HL-60/S4 treated with retinoic acid at 250 ng/mL for 4 days and 3 days (cell line): ENCODE measurements at regions not wholly inside any gene's neighbourhood (a gene's known extent, or its start where the extent isn't known, plus 50 kb on each side); places are given as distances from the start of the nearest gene placed in this dataset.
"Not testable (repeated sequence)": the region's sequence is repeated elsewhere in the genome, so short reads cannot be mapped to it uniquely, and the experiment has no call there.

Experiments
- in situ Hi-C: fragments of 300-500 bp; cut with MboI; formaldehyde crosslinking; loops from 2 replicates; pipeline ENCODE4 v1.7.0; 2022; ENCODE audit warnings: low sequenced_read_pairs

- in situ Hi-C loops: no loop called here
These were observed 178.4 kb downstream of the PSMG1 start for GRCh38 chr21:39004634-39005501.

DNA sequence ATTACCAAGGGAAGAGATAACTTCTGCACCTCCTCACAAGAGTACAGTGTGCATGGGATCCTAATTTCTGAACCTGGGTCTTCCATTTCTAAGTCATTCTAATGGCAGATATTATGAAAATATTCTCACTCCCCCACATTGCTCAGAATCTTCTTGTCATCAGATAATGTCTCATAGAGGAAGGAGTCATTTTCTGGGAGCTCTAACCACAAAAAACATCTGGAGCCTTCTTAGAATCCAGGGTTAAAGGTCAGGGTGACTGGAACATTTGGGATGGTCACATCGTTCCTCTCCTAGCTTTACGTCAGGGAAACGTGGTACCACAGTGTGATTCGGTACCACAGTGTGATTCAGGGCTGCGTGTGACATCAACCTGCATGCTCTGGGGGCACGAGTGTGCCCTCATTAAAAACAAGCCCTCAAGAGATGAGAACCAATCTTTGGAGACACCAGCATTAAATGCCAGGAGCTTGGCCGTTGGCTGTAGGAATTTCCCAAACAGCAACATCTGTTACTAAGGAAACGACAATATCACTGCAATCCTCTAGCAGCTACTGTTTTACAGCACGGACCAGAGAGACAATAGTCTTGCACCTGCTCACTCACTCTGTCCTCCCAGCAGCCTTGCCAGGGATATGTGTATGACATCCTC lies 179.1 kb downstream of the PSMG1 start:
- in situ Hi-C loops: no loop called here

- in situ Hi-C loops: no loop called here
These were observed 181.9 kb downstream of the PSMG1 start for GRCh38 chr21:39001341-39001740.

DNA sequence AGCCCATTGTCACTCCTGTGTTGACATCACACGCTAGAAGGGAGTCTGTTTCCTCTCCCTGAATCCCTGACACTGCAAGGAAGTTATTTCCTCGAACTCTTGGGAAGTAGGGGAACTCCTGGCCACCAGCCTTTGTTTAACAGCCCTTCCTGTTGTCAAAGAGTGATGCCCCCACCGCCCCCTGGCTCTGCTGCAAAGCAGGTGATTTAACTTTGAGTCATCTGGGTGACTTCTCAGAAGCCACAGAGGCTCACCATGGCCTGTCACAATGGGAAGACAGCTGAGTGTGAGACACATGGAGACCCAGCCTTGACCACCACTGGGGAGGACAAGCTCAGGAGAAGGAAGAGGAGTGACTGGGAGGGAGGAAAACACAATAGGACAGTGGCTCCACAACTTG lies 182.8 kb downstream of the PSMG1 start:
- in situ Hi-C loops: no loop called here

DNA sequence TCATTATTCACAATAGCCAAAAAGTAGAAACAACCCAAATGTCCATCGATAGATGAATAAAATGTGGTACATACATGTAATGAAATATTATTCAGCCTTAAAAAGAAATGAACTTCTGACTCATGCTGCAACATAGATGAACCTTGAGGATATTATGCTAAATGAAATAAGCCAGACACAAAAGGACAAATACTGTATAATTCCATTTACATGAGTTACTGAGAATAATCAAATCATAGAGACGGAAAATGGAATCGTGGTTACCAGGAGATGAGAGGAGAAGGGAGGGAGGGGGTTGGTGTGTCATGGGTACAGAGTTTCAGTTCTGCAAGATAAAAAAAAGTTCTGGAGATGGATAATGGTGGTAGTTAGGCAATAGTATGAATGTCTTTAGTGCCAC lies 184.1 kb downstream of the PSMG1 start:
- in situ Hi-C loops: no loop called here

DNA sequence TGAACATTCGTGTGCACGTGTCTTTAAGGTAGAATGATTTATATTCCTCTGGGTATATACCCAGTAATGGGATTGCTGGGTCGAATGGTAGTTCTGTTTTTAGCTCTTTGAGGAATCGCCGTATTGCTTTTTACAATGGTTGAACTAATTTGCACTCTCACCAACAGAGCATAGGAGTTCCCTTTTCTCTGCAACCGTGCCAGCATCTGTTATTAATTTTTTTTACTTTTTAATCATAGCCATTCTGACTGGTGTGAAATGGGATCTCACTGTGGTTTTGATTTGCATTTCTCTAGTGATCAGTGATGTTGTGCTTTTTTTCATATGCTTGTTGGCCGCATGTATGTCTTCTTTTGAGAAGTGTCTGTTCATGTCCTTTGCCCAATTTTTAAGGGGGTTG lies 185.0 kb downstream of the PSMG1 start:
- in situ Hi-C loops: not testable (repeated sequence)

DNA sequence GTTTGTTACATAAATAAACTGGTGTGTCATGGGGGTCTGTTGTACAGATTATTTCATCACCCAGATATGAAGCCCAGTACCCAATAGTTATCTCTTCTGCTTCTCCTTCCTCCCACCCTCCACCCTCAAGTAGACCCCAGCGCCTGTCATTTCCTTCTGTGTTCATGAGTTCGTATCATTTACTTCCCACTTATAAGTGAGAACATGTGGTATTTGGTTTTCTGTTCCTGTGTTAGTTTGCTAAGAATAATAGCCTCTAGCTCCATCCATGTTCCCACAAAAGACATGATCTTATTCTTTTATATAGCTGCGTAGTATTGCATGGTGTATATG lies 185.4 kb downstream of the PSMG1 start:
- in situ Hi-C loops: not testable (repeated sequence)

- in situ Hi-C loops: no loop called here
These were observed 186.0 kb downstream of the PSMG1 start for GRCh38 chr21:38997051-38997842.

GRCh38 chr21:38996355-38996754 lies 186.9 kb downstream of the PSMG1 start:
- in situ Hi-C loops: no loop called here

DNA sequence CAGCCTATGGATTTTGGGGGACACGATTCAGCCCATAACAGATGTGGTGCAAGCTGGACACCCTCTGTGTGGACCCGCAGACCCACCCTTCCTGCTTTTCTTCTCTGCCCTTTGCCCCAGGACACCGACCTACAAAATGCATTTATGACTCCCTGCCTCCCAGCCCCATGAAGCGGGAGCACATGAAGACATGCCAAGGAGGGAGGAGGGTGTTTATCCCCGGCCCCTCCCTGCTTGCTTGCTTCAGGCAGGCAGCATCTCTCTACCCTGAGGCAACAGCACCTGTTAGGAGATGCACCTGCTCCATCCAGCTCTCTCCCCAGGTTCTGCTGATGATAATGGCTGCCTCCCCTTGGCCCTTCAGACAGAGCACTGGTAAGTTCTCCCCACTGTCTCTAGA lies 187.5 kb downstream of the PSMG1 start:
- in situ Hi-C loops: no loop called here

DNA sequence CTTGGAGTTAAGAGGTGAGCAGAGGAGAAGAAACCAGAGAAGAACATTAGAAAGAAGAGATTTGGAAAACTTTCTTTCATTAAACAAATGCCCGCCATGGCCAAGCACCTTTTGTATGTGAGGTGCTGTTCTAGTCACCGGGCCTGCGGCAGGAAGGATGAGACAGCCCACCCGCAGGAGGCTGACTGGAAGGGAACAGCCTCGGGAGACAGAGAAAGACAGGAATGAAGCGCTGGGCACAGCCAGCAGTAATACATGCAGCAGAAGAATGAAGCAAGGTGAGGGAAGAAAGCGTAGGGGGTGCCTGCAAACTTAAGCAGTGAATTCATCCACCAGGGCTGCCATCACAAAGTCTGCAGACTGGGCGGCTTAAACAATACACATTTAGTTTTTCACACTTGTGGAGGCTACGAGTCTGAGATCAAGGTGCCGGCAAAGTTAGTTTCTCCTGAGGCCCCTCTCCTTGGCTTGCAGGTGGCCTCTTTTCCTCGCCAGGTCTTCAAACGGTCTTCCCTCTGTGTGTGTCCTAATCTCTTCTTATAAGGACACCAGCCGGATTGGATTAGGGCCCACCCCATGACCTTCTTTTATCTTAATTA lies 188.1 kb downstream of the PSMG1 start:
- in situ Hi-C loops: no loop called here

DNA sequence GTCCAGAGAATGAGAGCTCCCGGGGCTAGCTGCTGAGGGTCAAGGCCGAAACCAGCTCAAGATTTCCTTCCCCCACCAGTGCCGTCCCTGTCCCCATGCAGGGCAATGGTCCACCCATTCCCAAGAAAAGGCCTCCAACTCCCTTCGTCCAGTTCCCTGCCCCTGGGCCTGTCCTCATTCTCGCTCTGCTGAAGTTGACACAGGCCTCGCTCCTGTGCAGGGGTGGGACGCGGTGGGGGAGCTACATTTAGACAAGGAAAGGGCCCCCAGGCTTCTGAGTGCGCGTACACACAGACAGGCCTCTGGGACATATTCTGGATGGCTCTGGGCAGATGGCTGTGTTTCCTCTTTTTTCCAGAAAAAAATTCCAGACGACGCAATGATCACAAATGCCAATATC lies 188.3 kb downstream of the ETS2 start:
- in situ Hi-C loops: no loop called here

- in situ Hi-C loops: no loop called here
These were observed 187.8 kb downstream of the ETS2 start for GRCh38 chr21:38993561-38993960.

- in situ Hi-C loops: no loop called here
These were observed 187.0 kb downstream of the ETS2 start for GRCh38 chr21:38992737-38993136.

GRCh38 chr21:38990424-38990794 lies 184.7 kb downstream of the ETS2 start:
- in situ Hi-C loops: no loop called here

DNA sequence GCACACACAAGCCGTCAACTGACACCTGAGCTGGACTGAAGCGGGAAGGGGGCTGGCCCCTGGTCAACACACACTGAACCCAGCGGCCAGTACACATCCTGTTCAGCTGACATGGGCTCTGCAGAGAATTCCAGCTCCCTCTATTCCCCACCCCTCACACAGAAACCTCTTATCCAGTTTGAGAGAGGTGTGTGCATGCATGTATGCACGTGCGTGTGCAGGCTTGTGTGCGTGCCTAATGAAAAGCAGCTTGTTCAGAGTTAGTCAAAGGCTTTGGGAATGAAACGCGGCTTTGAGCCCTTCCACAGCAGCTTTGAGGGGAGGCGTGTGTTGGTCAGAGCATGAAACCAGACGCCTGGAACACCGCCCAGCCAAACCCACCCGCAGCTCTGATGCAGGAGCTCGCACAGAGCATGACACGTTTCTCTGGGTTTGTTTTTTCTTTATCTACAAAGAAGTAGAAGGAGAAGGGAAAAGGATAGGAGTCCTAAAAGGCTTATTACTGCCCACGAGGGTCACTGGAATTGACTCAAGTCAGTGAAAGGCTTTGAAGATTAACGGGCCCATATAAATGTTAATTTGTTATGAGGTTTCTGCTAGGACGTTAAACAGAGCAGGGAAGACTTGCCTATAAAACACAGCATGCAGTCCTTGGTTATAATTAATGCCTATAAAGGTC lies 184.2 kb downstream of the ETS2 start:
- in situ Hi-C loops: no loop called here

DNA sequence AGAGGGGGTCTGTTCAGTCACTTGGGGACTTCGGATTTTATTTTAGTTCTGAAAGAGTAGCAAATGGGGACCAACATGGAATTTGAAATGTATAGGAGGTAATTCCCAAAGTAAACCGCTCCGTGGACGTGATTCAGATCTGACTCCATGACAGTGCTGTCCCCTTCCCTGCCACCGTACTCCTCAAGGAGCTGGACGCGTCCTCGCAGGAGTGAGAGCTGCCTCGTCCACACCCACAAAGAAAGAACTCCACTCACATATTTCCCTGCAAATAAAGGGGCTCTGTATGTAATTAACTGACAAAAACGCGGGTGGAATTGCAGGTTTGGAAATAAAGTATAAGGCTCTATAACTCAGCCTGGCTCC lies 183.6 kb downstream of the ETS2 start:
- in situ Hi-C loops: no loop called here

DNA sequence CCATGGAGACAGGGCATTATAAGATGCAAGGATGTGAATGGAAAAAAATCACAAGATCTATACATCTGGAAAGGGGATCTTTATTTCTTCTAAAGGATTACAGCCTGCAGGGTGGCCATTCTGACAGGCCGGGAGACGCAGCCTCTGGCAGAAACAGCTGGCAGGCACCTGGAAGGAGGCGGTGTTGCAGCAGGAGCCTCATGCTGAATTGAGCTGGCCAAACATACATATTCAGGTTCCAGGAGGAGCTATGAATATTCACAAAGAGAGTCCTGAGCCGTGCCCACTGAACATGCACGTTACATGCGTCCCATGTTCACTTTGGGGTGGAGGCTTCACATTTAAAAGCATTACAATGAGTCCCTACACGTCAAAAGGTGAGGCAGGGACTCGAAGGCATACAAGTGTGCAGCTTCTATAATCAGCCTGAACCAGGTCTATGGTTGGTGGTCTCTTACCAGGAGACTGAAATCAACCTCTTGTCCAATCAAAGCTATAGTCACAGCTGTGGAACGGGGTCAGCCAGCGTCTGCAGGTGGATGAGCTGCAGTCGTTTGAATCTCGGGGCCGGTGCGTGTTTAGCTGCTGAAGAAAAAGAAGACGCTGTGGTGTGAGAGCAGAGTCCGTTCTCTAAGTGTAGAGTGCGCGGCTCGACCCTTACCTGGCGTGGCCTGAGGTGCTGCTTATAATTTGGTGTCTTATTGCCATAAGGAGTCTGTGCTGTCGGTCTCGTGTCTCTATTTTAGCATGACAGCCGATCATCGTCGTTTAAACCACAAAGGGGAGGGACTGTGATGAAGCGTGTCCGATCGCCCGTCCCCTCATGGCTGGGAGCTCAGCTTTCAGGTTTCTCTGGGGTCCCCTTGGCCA lies 183.0 kb downstream of the ETS2 start:
- in situ Hi-C loops: no loop called here

DNA sequence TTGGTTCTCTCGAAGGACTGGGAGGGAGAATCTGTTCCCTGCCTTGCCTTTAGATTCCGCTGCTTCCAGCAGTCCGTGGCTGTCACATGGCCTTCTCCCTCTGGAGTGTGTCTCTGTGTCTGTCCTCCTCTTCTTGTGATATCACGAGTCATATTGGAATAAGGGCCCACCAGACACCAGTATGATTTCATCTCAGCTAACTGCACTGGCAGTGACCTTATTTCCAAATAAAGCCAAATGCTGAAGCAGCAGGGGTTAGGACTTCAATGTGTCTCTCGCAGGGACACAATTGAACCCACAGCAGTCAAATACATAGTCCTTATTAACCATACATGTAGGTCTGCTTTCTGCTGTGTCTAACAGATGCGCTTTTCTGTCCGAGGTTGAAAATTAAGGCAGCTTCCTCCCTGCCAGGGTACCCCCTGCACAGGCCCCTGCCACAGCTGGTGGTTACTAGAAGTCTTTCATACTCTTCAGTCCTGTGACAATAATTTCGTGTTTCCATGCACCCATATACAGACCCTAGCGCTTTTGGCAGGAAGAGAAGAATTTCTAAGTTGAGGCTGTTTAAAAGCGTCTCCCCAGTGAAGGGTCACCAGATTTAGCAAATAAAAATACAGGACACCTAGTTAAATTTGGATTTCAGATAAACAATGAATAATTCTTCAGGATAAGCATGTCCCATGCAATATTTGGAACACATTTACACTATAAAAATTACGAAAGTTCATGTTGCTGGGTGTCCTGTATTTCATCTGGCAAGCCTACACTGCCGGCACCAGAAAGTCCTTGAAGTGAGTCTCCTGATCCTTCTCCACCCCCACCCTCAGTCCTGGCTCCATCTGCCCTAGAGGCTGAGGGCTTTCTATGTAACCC lies 182.1 kb downstream of the ETS2 start:
- in situ Hi-C loops: no loop called here
